IMR-90 (cell line): ENCODE measurements at regions not wholly inside any gene's neighbourhood (a gene's known extent, or its start where the extent isn't known, plus 50 kb on each side); places are given as distances from the start of the nearest gene placed in this dataset.

Source experiments
- ATAC-seq: fragments of 200-7000 bp; cut with Tn5 transposase; 2 replicates; pipeline ENCODE4 v1.9.1; 2020; ENCODE audit warnings: low read depth, mild to moderate bottlenecking, moderate library complexity
- BruUV-seq: library from RNA; stranded (reverse); fragments of 400-500 nt; replicated peaks from 2 replicates; lab custom pipeline; 2021; lab: Mats Ljungman, UMichigan
- CTCF ChIA-PET: fragments of 300-600 bp; formaldehyde crosslinking; extraction: SDS; loops from one replicate; lab custom pipeline; 2021; ENCODE audit warnings: antibody characterized with exemption; lab: Yijun Ruan, JAX
- POLR2A ChIA-PET: fragments of 300-600 bp; sonication (Branson Sonifier 250); formaldehyde crosslinking; loops from one replicate; lab custom pipeline; 2022; ENCODE audit warnings: antibody characterized with exemption; ENCODE audit not compliant: unreplicated experiment; lab: Charles Lee
- DNase-seq: peaks from one replicate; pipeline ENCODE4 v3.0.0; 2013
- H2AFZ ChIP-seq: replicated peaks from 2 replicates; pipeline ENCODE3; 2013; ENCODE audit warnings: low read length, mild to moderate bottlenecking; ENCODE audit not compliant: poor library complexity
- H2AK5ac ChIP-seq: 2 replicates; pipeline ENCODE4 v1.6.1; 2013; ENCODE audit warnings: low read depth, low read length, inconsistent platforms
- H2AK9ac ChIP-seq: replicated peaks from 2 replicates; pipeline ENCODE3; 2013; ENCODE audit warnings: mild to moderate bottlenecking, low read depth, low read length, moderate library complexity; ENCODE audit not compliant: poor library complexity
- H2BK120ac ChIP-seq: 2 replicates; pipeline ENCODE4 v1.6.1; 2013; ENCODE audit warnings: low read depth, low read length, inconsistent platforms
- H2BK15ac ChIP-seq: 3 replicates; pipeline ENCODE4 v1.6.1; 2013; ENCODE audit warnings: low read depth, low read length, inconsistent platforms
- H2BK20ac ChIP-seq: 2 replicates; pipeline ENCODE4 v1.6.1; 2013; ENCODE audit warnings: low read depth, mild to moderate bottlenecking, inconsistent platforms, low read length, moderate library complexity
- H2BK5ac ChIP-seq: 2 replicates; pipeline ENCODE4 v1.6.1; 2013; ENCODE audit warnings: mild to moderate bottlenecking, low read depth, low read length, inconsistent platforms; ENCODE audit not compliant: poor library complexity, severe bottlenecking
- H3K14ac ChIP-seq: replicated peaks from 2 replicates; pipeline ENCODE4 v1.6.1; 2013; ENCODE audit warnings: low read depth, low read length, inconsistent platforms
- H3K18ac ChIP-seq: 2 replicates; pipeline ENCODE4 v1.6.1; 2013; ENCODE audit warnings: low read depth, low read length, control low read depth
- H3K23ac ChIP-seq: 2 replicates; pipeline ENCODE4 v1.6.1; 2013; ENCODE audit warnings: low read depth, low read length, inconsistent platforms
- H3K27ac ChIP-seq: 2 replicates; pipeline ENCODE4 v1.5.1; 2013; ENCODE audit warnings: mild to moderate bottlenecking, control low read depth, low read length; ENCODE audit not compliant: insufficient read depth
- H3K27me3 ChIP-seq: 2 replicates; pipeline ENCODE4 v1.6.1; 2013; ENCODE audit warnings: low read length; ENCODE audit not compliant: control insufficient read depth, insufficient read depth
- H3K36me3 ChIP-seq: 2 replicates; pipeline ENCODE4 v1.6.1; 2013; ENCODE audit warnings: low read length, mixed read lengths; ENCODE audit not compliant: control insufficient read depth, insufficient read depth
- H3K4ac ChIP-seq: 2 replicates; pipeline ENCODE4 v1.6.1; 2013; ENCODE audit warnings: low read depth, low read length, inconsistent platforms
- H3K4me1 ChIP-seq: 2 replicates; pipeline ENCODE4 v1.6.1; 2013; ENCODE audit warnings: low read length, mixed read lengths; ENCODE audit not compliant: control insufficient read depth, insufficient read depth
- H3K4me2 ChIP-seq: 2 replicates; pipeline ENCODE4 v1.6.1; 2013; ENCODE audit warnings: low read depth, mild to moderate bottlenecking, control low read depth, low read length, moderate library complexity
- H3K4me3 ChIP-seq: 2 replicates; pipeline ENCODE4 v1.5.1; 2013; ENCODE audit warnings: low read depth, mild to moderate bottlenecking, control low read depth, low read length, moderate library complexity; ENCODE audit not compliant: insufficient read depth
- H3K56ac ChIP-seq: 2 replicates; pipeline ENCODE4 v1.6.1; 2013; ENCODE audit warnings: low read length, inconsistent platforms; ENCODE audit not compliant: insufficient read depth; ENCODE audit errors: extremely low read depth
- H3K79me1 ChIP-seq, 2 experiments: 2 replicates each; pipeline ENCODE4 v1.6.1; 2013; ENCODE audit warnings: low read length in 2 of 2, inconsistent platforms in 1 of 2, low read depth in 1 of 2
- H3K9ac ChIP-seq: 2 replicates; pipeline ENCODE4 v1.6.1; 2013; ENCODE audit warnings: low read depth, low read length, control low read depth
- H3K9me1 ChIP-seq: 2 replicates; pipeline ENCODE4 v1.6.1; 2013; ENCODE audit warnings: low read length, inconsistent platforms; ENCODE audit not compliant: insufficient read depth
- H3K9me3 ChIP-seq: 2 replicates; pipeline ENCODE4 v1.6.1; 2013; ENCODE audit warnings: low read length; ENCODE audit not compliant: control insufficient read depth, insufficient read depth
- H4K20me1 ChIP-seq: 2 replicates; pipeline ENCODE4 v1.6.1; 2013; ENCODE audit warnings: low read length, inconsistent platforms; ENCODE audit not compliant: insufficient read depth
- H4K5ac ChIP-seq: 2 replicates; pipeline ENCODE4 v1.6.1; 2013; ENCODE audit warnings: mild to moderate bottlenecking, low read depth, low read length, control low read depth
- H4K8ac ChIP-seq, 2 experiments: 2 replicates each; pipeline ENCODE4 v1.6.1; 2013; ENCODE audit warnings: low read depth in 2 of 2, low read length in 2 of 2, control low read depth in 1 of 2, inconsistent platforms in 1 of 2
- H4K91ac ChIP-seq: 2 replicates; pipeline ENCODE4 v1.6.1; 2013; ENCODE audit warnings: low read depth, low read length, inconsistent platforms; ENCODE audit not compliant: insufficient read depth
- FOS ChIP-seq: fragments of 150-350 bp; IDR thresholded peaks from 2 replicates; pipeline ENCODE4 v1.6.1; 2016; ENCODE audit warnings: low read depth, low read length
- POLR2A ChIP-seq: IDR thresholded peaks from 2 replicates; pipeline ENCODE4 v1.6.1; 2012; ENCODE audit warnings: mild to moderate bottlenecking, low read depth, low read length
- RCOR1 ChIP-seq: IDR thresholded peaks from 2 replicates; pipeline ENCODE4 v1.6.1; 2012; ENCODE audit warnings: mild to moderate bottlenecking, low read length, improper control_type of control experiment; ENCODE audit not compliant: insufficient replicate concordance
- WGBS, 2 experiments: methylation state at CpG; one replicate each; pipeline versions ENCODE4 v1.1.5 to v1.1.7; 2013; ENCODE audit warnings: missing lambda C conversion rate in 2 of 2; ENCODE audit not compliant: insufficient read length in 1 of 2; ENCODE audit errors: extremely low coverage in 2 of 2; 5-methylcytosine and 5-hydroxymethylcytosine counted together
- dilution Hi-C: fragments of 300-500 bp; cut with HindIII; formaldehyde crosslinking; loops from one replicate; pipeline ENCODE4 v1.14.3; 2018; ENCODE audit warnings: low sequenced_read_pairs; ENCODE audit not compliant: unreplicated experiment
- in situ Hi-C: fragments of 300-500 bp; cut with MboI; formaldehyde crosslinking; loops from 3 replicates; pipeline ENCODE4 v1.14.3; 2019; ENCODE audit warnings: low sequenced_read_pairs, inconsistent platforms, mixed read lengths
- intact Hi-C: fragments of 100-400 bp; cut with micrococcal nuclease; formaldehyde crosslinking; loops from 2 replicates; pipeline ENCODE4 v1.10.0; 2022

GRCh38 chr1:182304218-182304617 lies 87.4 kb downstream of the GLUL start:
- dilution Hi-C loops (no loop called here), in situ Hi-C loops (no loop called here), intact Hi-C loops (no loop called here)
- Histone ChIP-seq H3K56ac (no peak overlapping the region), H2AK9ac (no peak overlapping the region), H3K27ac (no peak overlapping the region), H3K4me1 (no peaks in the 10 kb centered on the region), H3K9me1 (no peaks in the 10 kb centered on the region), H3K14ac (no peak overlapping the region), H4K91ac (no peak overlapping the region), H3K18ac (no peak overlapping the region), H3K4me3 (no peak overlapping the region), H2AK5ac (no peak overlapping the region), H2BK20ac (no peak overlapping the region), H3K4ac (no peak overlapping the region), H2BK120ac (no peak overlapping the region), H4K8ac (no peak overlapping the region), H3K36me3 (no peaks in the 10 kb centered on the region), H4K5ac (no peak overlapping the region), H3K27me3 (no peaks in the 10 kb centered on the region; the same call in 1 of the 2 replicates), H2BK15ac (no peak overlapping the region), H4K20me1 (no peaks in the 10 kb centered on the region), H3K9ac (no peak overlapping the region), H2AFZ (no peak overlapping the region), H3K79me1 (no peaks in the 10 kb centered on the region), H2BK5ac (no peak overlapping the region), H3K4me2 (no peak overlapping the region), H3K23ac (no peak overlapping the region), H3K9me3 (no peaks in the 10 kb centered on the region)
- ChIA-PET CTCF (interaction anchor here (0.9 kb wide), 1 partner anchor 14 kb away, joined by 3 read pairs; no protein-coding TSS in a partner anchor), POLR2A (no interaction called here)
- WGBS, 2 experiments, result no CpG with 5 or more reads among the region's 3 CpGs
- DNase-seq (no peak), ATAC-seq (no peak)
- BruUV-seq, result no TSS peak
- TF ChIP-seq FOS (no peak), RCOR1 (no peak), POLR2A (no peak)
